ENCODE measurements at regions not wholly inside any gene's neighbourhood (a gene's known extent, or its start where the extent isn't known, plus 50 kb on each side); places are given as distances from the start of the nearest gene placed in this dataset.

- Histone ChIP-seq H3K4me3 (no peak overlapping the region), H3K36me3 (no peaks in the 10 kb centered on the region), H3K27me3 (peaks cover 0 to 4% (median 0%) of the 10 kb centered on the region in 3 donors), H3K27ac (no peak overlapping the region), H3K4me1 (no peaks in the 10 kb centered on the region), H3K9me3 (no peaks in the 10 kb centered on the region)
- WGBS, 2 donors, result 78% methylated on average over 4 of the region's 4 CpGs
- DNase-seq, result peak; percentile 2
- intact Hi-C loops (cut with DNase I), result no loop called here
- TF ChIP-seq POLR2A (IDR thresholded peaks at IDR 0.05), result no peak
- TF ChIP-seq EP300 (IDR thresholded peaks at IDR 0.05), result no peak
- TF ChIP-seq POLR2AphosphoS5 (IDR thresholded peaks at IDR 0.05), result no peak
- no peak for TF ChIP-seq CTCF (IDR thresholded peaks at IDR 0.05)
These were observed 116.3 kb downstream of the IRX5 start for GRCh38 chr16:55046916-55047315.

GRCh38 chr16:55047331-55047730, 116.7 kb downstream of the IRX5 start:
- 90 to 92% methylated on average over 4 of the region's 4 CpGs for WGBS, 2 donors
- intact Hi-C loops (cut with DNase I), result no loop called here
- Histone ChIP-seq H3K9me3 (no peaks in the 10 kb centered on the region), H3K4me3 (no peak overlapping the region), H3K27ac (no peak overlapping the region), H3K27me3 (peaks cover 0 to 4% (median 0%) of the 10 kb centered on the region in 3 donors), H3K4me1 (no peaks in the 10 kb centered on the region), H3K36me3 (no peaks in the 10 kb centered on the region)
- DNase-seq, result peak; percentile 12
- TF ChIP-seq CTCF (IDR thresholded peaks at IDR 0.05) (no peak), POLR2AphosphoS5 (IDR thresholded peaks at IDR 0.05) (no peak), POLR2A (IDR thresholded peaks at IDR 0.05) (no peak), EP300 (IDR thresholded peaks at IDR 0.05) (no peak)

- Histone ChIP-seq H3K9me3 (no peaks in the 10 kb centered on the region), H3K4me1 (no peaks in the 10 kb centered on the region), H3K36me3 (no peaks in the 10 kb centered on the region), H3K27ac (no peak overlapping the region), H3K4me3 (no peak overlapping the region), H3K27me3 (peaks cover 0 to 9% (median 0%) of the 10 kb centered on the region in 3 donors)
- no peak for TF ChIP-seq CTCF (IDR thresholded peaks at IDR 0.05)
- peak; percentile 11 for DNase-seq
- WGBS, 2 donors, result 92 to 93% methylated on average over 8 of the region's 8 CpGs
- intact Hi-C loops (cut with DNase I), result no loop called here
These were observed 117.3 kb downstream of the IRX5 start for GRCh38 chr16:55047903-55048497.

- WGBS, 2 donors, result 85 to 92% methylated on average over 5 of the region's 5 CpGs
- intact Hi-C loops (cut with DNase I), result no loop called here
- Histone ChIP-seq H3K4me1 (no peaks in the 10 kb centered on the region), H3K4me3 (no peak overlapping the region), H3K9me3 (no peaks in the 10 kb centered on the region), H3K27me3 (peaks cover 0 to 7% (median 0%) of the 10 kb centered on the region in 3 donors), H3K36me3 (no peaks in the 10 kb centered on the region), H3K27ac (no peak overlapping the region)
- DNase-seq, result peak; percentile 9
- TF ChIP-seq POLR2AphosphoS5 (IDR thresholded peaks at IDR 0.05) (no peak), POLR2A (IDR thresholded peaks at IDR 0.05) (no peak), EP300 (IDR thresholded peaks at IDR 0.05) (no peak), CTCF (IDR thresholded peaks at IDR 0.05) (no peak)
These were observed 118.1 kb downstream of the IRX5 start for GRCh38 chr16:55048745-55049144.

All from sigmoid colon (tissue), 6 donors.